OCI-LY7 (cell line): ENCODE measurements at regions not wholly inside any gene's neighbourhood (a gene's known extent, or its start where the extent isn't known, plus 50 kb on each side); places are given as distances from the start of the nearest gene placed in this dataset.

Experiments
- EZH2phosphoT487 ChIP-seq: fragments of 200-600 bp; sonication (generic); IDR thresholded peaks from 2 replicates; pipeline ENCODE4 v1.6.1; 2018; ENCODE audit warnings: low read depth, borderline replicate concordance, mild to moderate bottlenecking, mixed run types, antibody characterized with exemption, low read length, moderate library complexity, mixed read lengths
- TF ChIP-seq, protein P1 (sequence below): fragments of 200-600 bp; sonication (generic); conservative IDR thresholded peaks from 2 replicates; pipeline ENCODE4 v1.5.1; 2014; ENCODE audit warnings: mild to moderate bottlenecking, antibody characterized with exemption, low read length, moderate library complexity, mixed read lengths

DNA sequence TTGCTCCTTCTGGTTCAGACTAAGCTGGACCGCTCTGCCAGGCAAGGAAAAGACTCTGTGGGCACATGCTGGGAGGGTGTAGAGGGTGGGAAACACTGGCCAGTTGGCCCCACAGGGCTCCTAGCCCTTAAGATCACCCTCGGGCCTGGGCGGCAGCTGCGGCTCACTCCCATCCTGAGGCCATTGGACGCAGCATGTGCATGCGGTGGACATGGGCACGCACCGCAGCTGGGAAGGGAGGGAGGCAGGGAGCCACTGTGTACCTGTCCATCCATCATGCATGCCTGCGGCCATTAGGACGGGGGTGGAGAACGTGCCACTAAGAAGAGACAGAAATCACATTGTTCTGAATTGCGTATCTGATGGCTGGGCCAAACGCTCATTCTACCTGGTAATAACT is 140.1 kb upstream of the THBS2 start:
- TF ChIP-seq, protein P1, sequence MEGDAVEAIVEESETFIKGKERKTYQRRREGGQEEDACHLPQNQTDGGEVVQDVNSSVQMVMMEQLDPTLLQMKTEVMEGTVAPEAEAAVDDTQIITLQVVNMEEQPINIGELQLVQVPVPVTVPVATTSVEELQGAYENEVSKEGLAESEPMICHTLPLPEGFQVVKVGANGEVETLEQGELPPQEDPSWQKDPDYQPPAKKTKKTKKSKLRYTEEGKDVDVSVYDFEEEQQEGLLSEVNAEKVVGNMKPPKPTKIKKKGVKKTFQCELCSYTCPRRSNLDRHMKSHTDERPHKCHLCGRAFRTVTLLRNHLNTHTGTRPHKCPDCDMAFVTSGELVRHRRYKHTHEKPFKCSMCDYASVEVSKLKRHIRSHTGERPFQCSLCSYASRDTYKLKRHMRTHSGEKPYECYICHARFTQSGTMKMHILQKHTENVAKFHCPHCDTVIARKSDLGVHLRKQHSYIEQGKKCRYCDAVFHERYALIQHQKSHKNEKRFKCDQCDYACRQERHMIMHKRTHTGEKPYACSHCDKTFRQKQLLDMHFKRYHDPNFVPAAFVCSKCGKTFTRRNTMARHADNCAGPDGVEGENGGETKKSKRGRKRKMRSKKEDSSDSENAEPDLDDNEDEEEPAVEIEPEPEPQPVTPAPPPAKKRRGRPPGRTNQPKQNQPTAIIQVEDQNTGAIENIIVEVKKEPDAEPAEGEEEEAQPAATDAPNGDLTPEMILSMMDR, result no peak
- TF ChIP-seq EZH2phosphoT487, result no peak
